NCI-H1092 (cell line): ENCODE measurements at regions not wholly inside any gene's neighbourhood (a gene's known extent, or its start where the extent isn't known, plus 50 kb on each side); places are given as distances from the start of the nearest gene placed in this dataset.
"Not testable (repeated sequence)": the region's sequence is repeated elsewhere in the genome, so short reads cannot be mapped to it uniquely, and the experiment has no call there.

Experiments
- DNase-seq: peaks from one replicate; lab custom pipeline; 2025; lab: John Stamatoyannopoulos, UW

GRCh38 chr3:170651260-170651845 lies 65.5 kb upstream of the SLC7A14 start:
- DNase-seq, result no peak

GRCh38 chr3:170650557-170650956 lies 64.7 kb upstream of the SLC7A14 start:
- not testable (repeated sequence) for DNase-seq

- no peak for DNase-seq
Measured at GRCh38 chr3:170644711-170645110, 58.8 kb upstream of the SLC7A14 start.

- no peak for DNase-seq
Measured at GRCh38 chr3:170643831-170644230, 58.0 kb upstream of the SLC7A14 start.

GRCh38 chr3:170642882-170643601 lies 57.2 kb upstream of the SLC7A14 start:
- DNase-seq, result no peak

- DNase-seq, result no peak
Measured at GRCh38 chr3:170641510-170642236, 55.8 kb upstream of the SLC7A14 start.

- DNase-seq, result no peak
Measured at GRCh38 chr3:170640737-170641171, 54.9 kb upstream of the SLC7A14 start.

- DNase-seq, result no peak
Measured at GRCh38 chr3:170638988-170639387, 53.1 kb upstream of the SLC7A14 start.

GRCh38 chr3:170637306-170637705 lies 51.4 kb upstream of the SLC7A14 start:
- no peak for DNase-seq

- no peak for DNase-seq
Measured at GRCh38 chr3:170636400-170636973, 50.6 kb upstream of the SLC7A14 start.
